ENCODE measurements at regions not wholly inside any gene's neighbourhood (a gene's known extent, or its start where the extent isn't known, plus 50 kb on each side); places are given as distances from the start of the nearest gene placed in this dataset.

GRCh38 chr1:87642581-87643221 is 314.0 kb downstream of the LMO4 start:
- CTCF ChIA-PET = interaction anchor here (0.7 to 1.2 kb wide), 3 partner anchors 8 to 419 kb away, joined by 3 to 4 read pairs (median 3); no protein-coding TSS in a partner anchor
- peak; percentile 82 for ATAC-seq
- H3K36me3 Mint-ChIP-seq = peaks cover 16% of the 10 kb centered on the region

GRCh38 chr1:87644033-87644578 is 315.4 kb downstream of the LMO4 start:
- POLR2A ChIA-PET = no interaction called here
- no peak for ATAC-seq
- CTCF ChIA-PET = no interaction called here

More at GRCh38 chr1:87642581-87643221, 314.0 kb downstream of the LMO4 start:
- Mint-ChIP-seq H3K4me3 (0 out of 2 replicates have a peak overlapping the region, but pooled peaks have one; percentile 29), H3K27ac (peak overlapping the region; percentile 26), H3K27me3 (ENCODE audit: low read depth) (peaks cover 2% of the 10 kb centered on the region; the same call in 1 of the 2 replicates), H3K9me3 (peaks cover 22% of the 10 kb centered on the region), H3K4me1 (peaks cover 47% of the 10 kb centered on the region)
- TF ChIP-seq JAZF1 (CRISPR knock-in tag; IDR thresholded peaks at IDR 0.05) = no peak
- peak; percentile 62; the same call in 1 of the 2 replicates for TF ChIP-seq GABPB1 (CRISPR knock-in tag; IDR thresholded peaks at IDR 0.05)
- POLR2A ChIA-PET = no interaction called here
- no peak for DNase-seq (ENCODE audit: low spot score)

GRCh38 chr1:87644579-87645190 is 316.0 kb downstream of the LMO4 start:
- peaks cover 47% of the 10 kb centered on the region for H3K4me1 Mint-ChIP-seq
- TF ChIP-seq JUN (CRISPR knock-in tag; IDR thresholded peaks at IDR 0.05) (no peak), HMGA2 (CRISPR knock-in tag; IDR thresholded peaks at IDR 0.05) (no peak), ZNF263 (CRISPR knock-in tag; IDR thresholded peaks at IDR 0.05; ENCODE audit: low read depth) (no peak), STAT6 (CRISPR knock-in tag; conservative IDR thresholded peaks at IDR 0.05; ENCODE audit: low read depth) (no peak), ZBTB21 (CRISPR knock-in tag; IDR thresholded peaks at IDR 0.05; ENCODE audit: borderline replicate concordance) (no peak), GRHL2 (CRISPR knock-in tag; IDR thresholded peaks at IDR 0.05; ENCODE audit: insufficient replicate concordance, severe bottlenecking) (no peak), TP53 (CRISPR knock-in tag; IDR thresholded peaks at IDR 0.05) (no peak), ZNF512 (CRISPR knock-in tag; IDR thresholded peaks at IDR 0.05; ENCODE audit: borderline replicate concordance) (no peak), NR3C1 (CRISPR knock-in tag; conservative IDR thresholded peaks at IDR 0.05; ENCODE audit: low read depth) (no peak)
- H3K36me3 Mint-ChIP-seq = no peaks in the 10 kb centered on the region
- ChIA-PET POLR2A (interaction anchor here (0.6 kb wide), 1 partner anchor 9 kb away, joined by 3 read pairs; no protein-coding TSS in a partner anchor), CTCF (no interaction called here)
- H3K27ac Mint-ChIP-seq = no peak overlapping the region
- H3K27me3 Mint-ChIP-seq (ENCODE audit: low read depth) = peaks cover 2% of the 10 kb centered on the region; the same call in 1 of the 2 replicates
- ATAC-seq = no peak
- no peak overlapping the region for H3K4me3 Mint-ChIP-seq
- DNase-seq (ENCODE audit: low spot score) = no peak
- H3K9me3 Mint-ChIP-seq = peaks cover 5% of the 10 kb centered on the region

More at GRCh38 chr1:87644033-87644578, 315.4 kb downstream of the LMO4 start:
- TF ChIP-seq CBFB (CRISPR knock-in tag; IDR thresholded peaks at IDR 0.05; ENCODE audit: low read depth) (no peak), ZNF423 (CRISPR knock-in tag; IDR thresholded peaks at IDR 0.05) (no peak), FOXP1 (CRISPR knock-in tag; IDR thresholded peaks at IDR 0.05; ENCODE audit: borderline replicate concordance) (no peak), GRHL2 (CRISPR knock-in tag; IDR thresholded peaks at IDR 0.05; ENCODE audit: insufficient replicate concordance, severe bottlenecking) (no peak), NR2C2 (CRISPR knock-in tag; IDR thresholded peaks at IDR 0.05) (no peak)
- Mint-ChIP-seq H3K9me3 (peaks cover 8% of the 10 kb centered on the region), H3K36me3 (peaks cover 4% of the 10 kb centered on the region), H3K4me3 (no peak overlapping the region), H3K27ac (no peak overlapping the region), H3K4me1 (peaks cover 47% of the 10 kb centered on the region), H3K27me3 (ENCODE audit: low read depth) (peaks cover 2% of the 10 kb centered on the region; the same call in 1 of the 2 replicates)
- no peak for DNase-seq (ENCODE audit: low spot score)
